ENCODE measurements at regions not wholly inside any gene's neighbourhood (a gene's known extent, or its start where the extent isn't known, plus 50 kb on each side); places are given as distances from the start of the nearest gene placed in this dataset.

DNA sequence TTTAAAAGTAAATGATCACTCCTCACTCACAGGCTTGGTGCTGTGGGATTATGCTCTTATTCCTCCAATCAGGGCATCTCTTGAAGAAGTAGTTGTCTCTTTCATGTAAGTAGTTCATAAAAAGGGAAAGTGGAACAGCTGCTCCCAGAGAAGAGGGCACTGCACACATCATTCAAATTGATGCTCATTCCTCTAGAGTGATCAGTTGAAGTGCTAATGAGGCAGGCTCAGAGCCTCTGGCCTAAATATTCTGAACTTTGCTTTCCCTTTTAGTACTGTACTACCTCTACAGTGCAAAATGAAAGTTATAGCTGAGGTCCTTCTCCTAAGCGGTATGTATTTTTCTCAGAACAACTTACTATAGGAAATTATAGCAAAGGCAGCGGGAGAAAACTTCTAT lies 1453.1 kb downstream of the ARAP2 start:
- Histone ChIP-seq H3K36me3 (ENCODE audit: control insufficient read depth, insufficient read depth, low read length) (no peaks in the 10 kb centered on the region), H3K27me3 (ENCODE audit: control insufficient read depth, insufficient read depth, low read length) (no peaks in the 10 kb centered on the region), H3K27ac (ENCODE audit: low read depth, low read length) (no peak overlapping the region), H3K4me3 (ENCODE audit: low read depth, low read length) (no peak overlapping the region), H3K9me3 (ENCODE audit: control insufficient read depth, insufficient read depth, low read length) (peaks cover 6% of the 10 kb centered on the region), H3K4me1 (ENCODE audit: control insufficient read depth, insufficient read depth, low read length) (no peaks in the 10 kb centered on the region)
- no CpG with 5 or more reads among the region's 2 CpGs for WGBS (ENCODE audit: insufficient coverage)
- DNase-seq (ENCODE audit: low read depth in 4 of 6, low spot score in 6 of 6): no peak

DNA sequence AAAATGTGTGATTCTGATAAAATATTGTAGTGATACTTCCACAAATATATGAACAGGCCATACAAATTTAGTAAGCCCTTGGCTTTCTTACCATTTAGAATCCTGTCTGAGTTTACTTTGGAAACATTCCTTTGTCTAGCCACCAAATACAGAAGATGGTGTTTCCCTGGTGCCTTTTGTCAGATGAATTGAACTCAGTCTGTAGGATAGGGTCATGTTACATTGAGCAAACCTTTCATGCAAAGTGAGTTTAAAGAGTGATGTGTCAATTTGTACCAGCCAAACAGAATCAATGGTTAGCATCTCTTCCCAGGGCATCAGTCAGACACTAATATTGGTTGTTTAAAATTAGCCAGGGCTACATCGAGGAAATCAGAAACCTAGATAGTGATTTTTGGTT lies 1443.4 kb downstream of the ARAP2 start:
- no peak overlapping the region for H3K27ac ChIP-seq (ENCODE audit: low read depth, low read length)
- H3K4me3 ChIP-seq (ENCODE audit: low read depth, low read length): no peak overlapping the region
- no peak for DNase-seq (ENCODE audit: low read depth in 4 of 6, low spot score in 6 of 6)
- peaks cover 3% of the 10 kb centered on the region for H3K9me3 ChIP-seq (ENCODE audit: control insufficient read depth, insufficient read depth, low read length)
- no peaks in the 10 kb centered on the region for H3K36me3 ChIP-seq (ENCODE audit: control insufficient read depth, insufficient read depth, low read length)
- WGBS (ENCODE audit: insufficient coverage): no CpG with 5 or more reads among the region's 1 CpG
- no peaks in the 10 kb centered on the region for H3K27me3 ChIP-seq (ENCODE audit: control insufficient read depth, insufficient read depth, low read length)
- no peaks in the 10 kb centered on the region for H3K4me1 ChIP-seq (ENCODE audit: control insufficient read depth, insufficient read depth, low read length)

DNA sequence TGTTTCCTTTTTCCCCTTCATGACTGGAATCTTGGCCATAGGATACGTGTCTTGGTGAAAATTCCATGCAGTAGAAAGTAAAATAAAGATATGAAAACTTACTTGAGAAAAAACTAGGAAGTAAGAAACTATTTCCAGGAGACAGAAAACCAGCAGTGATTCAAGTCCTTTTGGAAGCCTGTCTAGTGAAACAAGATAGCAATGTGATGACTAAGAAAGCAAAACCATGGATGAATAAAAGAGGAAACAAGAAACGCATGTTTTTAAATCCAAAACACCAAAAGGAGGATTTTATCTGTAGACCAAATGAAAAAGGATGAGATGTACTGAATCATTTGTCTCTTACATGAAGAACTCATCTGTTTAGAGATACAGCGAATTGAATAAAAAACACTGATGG lies 1430.0 kb downstream of the ARAP2 start:
- Histone ChIP-seq H3K4me1 (ENCODE audit: control insufficient read depth, insufficient read depth, low read length) (no peaks in the 10 kb centered on the region), H3K4me3 (ENCODE audit: low read depth, low read length) (no peak overlapping the region), H3K36me3 (ENCODE audit: control insufficient read depth, insufficient read depth, low read length) (no peaks in the 10 kb centered on the region), H3K27me3 (ENCODE audit: control insufficient read depth, insufficient read depth, low read length) (no peaks in the 10 kb centered on the region), H3K9me3 (ENCODE audit: control insufficient read depth, insufficient read depth, low read length) (peaks cover 2% of the 10 kb centered on the region), H3K27ac (ENCODE audit: low read depth, low read length) (no peak overlapping the region)
- DNase-seq (ENCODE audit: low read depth in 4 of 6, low spot score in 6 of 6): no peak
- no CpG with 5 or more reads among the region's 3 CpGs for WGBS (ENCODE audit: insufficient coverage)

DNA sequence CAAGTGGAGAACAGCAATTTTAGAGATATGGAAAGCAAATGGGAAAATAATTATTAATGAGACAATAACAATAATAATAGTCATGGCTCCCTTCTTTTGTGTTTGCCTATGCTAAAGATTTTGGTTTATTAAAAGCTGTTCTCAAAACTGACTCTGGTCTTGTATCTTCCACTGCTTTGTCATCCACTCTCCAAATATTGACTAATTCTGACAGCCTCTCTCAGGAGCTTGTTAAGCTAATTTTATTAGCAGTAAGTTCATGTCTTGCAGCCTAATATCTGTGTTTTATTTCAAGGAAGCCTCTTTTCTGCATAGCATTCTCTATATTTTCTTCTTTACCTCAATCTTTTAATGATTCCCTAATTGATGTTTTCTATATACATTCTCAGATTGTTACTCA lies 1419.8 kb downstream of the ARAP2 start:
- Histone ChIP-seq H3K27ac (ENCODE audit: low read depth, low read length) (no peak overlapping the region), H3K4me1 (ENCODE audit: control insufficient read depth, insufficient read depth, low read length) (no peaks in the 10 kb centered on the region), H3K27me3 (ENCODE audit: control insufficient read depth, insufficient read depth, low read length) (no peaks in the 10 kb centered on the region), H3K4me3 (ENCODE audit: low read depth, low read length) (no peak overlapping the region), H3K36me3 (ENCODE audit: control insufficient read depth, insufficient read depth, low read length) (no peaks in the 10 kb centered on the region), H3K9me3 (ENCODE audit: control insufficient read depth, insufficient read depth, low read length) (no peaks in the 10 kb centered on the region)
- DNase-seq (ENCODE audit: low read depth in 4 of 6, low spot score in 6 of 6): no peak

DNA sequence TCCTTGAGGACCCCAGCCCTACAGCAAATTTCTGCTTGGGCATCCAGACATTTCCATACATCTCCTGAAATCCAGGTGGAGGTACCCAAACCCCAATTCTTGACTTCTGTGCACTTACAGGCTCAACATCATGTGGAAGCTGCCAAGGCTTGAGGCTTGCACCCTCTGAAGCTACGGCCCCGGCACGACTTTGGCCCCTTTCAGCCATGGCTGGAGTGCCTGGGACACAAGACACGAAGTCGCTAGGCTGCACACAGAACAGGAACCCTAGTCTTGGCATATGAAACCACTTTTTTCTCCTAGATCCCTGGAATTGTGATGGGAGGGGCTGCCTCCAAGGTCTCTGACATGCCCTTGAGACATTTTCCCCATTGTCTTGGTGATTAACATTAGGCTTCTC lies 1417.7 kb downstream of the ARAP2 start:
- Histone ChIP-seq H3K27ac (ENCODE audit: low read depth, low read length) (no peak overlapping the region), H3K36me3 (ENCODE audit: control insufficient read depth, insufficient read depth, low read length) (no peaks in the 10 kb centered on the region), H3K4me1 (ENCODE audit: control insufficient read depth, insufficient read depth, low read length) (no peaks in the 10 kb centered on the region), H3K4me3 (ENCODE audit: low read depth, low read length) (no peak overlapping the region), H3K9me3 (ENCODE audit: control insufficient read depth, insufficient read depth, low read length) (no peaks in the 10 kb centered on the region), H3K27me3 (ENCODE audit: control insufficient read depth, insufficient read depth, low read length) (no peaks in the 10 kb centered on the region)
- DNase-seq (ENCODE audit: low read depth in 4 of 6, low spot score in 6 of 6): no peak
- WGBS (ENCODE audit: insufficient coverage): 91% methylated on average over 5 of the region's 5 CpGs

DNA sequence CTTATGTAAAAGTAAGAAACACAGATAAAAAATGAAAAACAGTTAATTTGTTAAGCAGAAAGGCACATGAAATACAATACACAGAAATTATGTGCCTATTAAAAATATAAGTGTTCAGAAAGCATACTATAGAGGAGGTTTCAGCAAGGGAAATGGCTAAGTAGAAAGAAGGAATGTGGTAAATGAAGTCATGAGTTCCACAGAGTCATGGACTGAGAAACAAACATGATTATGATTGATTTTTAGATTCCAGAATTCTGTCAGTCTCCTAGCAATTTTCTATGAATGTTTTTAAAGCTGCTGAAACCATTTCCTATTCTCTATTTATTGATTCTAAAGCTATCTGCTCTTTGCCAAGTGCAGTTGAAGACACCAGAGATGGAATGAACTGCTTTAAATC lies 1398.4 kb downstream of the ARAP2 start:
- no peak overlapping the region for H3K27ac ChIP-seq (ENCODE audit: low read depth, low read length)
- no peaks in the 10 kb centered on the region for H3K4me1 ChIP-seq (ENCODE audit: control insufficient read depth, insufficient read depth, low read length)
- H3K27me3 ChIP-seq (ENCODE audit: control insufficient read depth, insufficient read depth, low read length): no peaks in the 10 kb centered on the region
- no peaks in the 10 kb centered on the region for H3K36me3 ChIP-seq (ENCODE audit: control insufficient read depth, insufficient read depth, low read length)
- no peaks in the 10 kb centered on the region for H3K9me3 ChIP-seq (ENCODE audit: control insufficient read depth, insufficient read depth, low read length)
- H3K4me3 ChIP-seq (ENCODE audit: low read depth, low read length): no peak overlapping the region
- peak in 1 of 6 donors; percentile 7 for DNase-seq (ENCODE audit: low read depth in 4 of 6, low spot score in 6 of 6)

DNA sequence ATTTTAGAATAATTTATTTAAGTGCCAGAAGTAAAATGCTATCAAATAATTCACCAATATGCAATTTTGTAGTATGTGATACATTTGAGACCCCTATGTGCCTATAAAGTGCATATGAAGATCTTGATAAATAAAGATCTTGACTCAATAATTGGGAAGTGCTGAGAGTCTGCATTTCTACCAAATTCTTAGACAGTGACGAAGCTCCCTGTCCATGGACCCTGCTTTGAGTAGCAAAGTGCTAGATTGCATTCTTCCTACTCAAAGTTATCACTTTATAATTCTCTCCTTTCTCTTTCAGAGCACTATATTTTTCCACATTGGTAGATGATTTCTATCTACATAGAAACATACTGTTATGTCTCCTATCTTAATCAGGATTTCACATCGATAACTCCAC lies 1393.9 kb downstream of the ARAP2 start:
- no peaks in the 10 kb centered on the region for H3K27me3 ChIP-seq (ENCODE audit: control insufficient read depth, insufficient read depth, low read length)
- 82% methylated on average over 2 of the region's 2 CpGs for WGBS (ENCODE audit: insufficient coverage)

DNA sequence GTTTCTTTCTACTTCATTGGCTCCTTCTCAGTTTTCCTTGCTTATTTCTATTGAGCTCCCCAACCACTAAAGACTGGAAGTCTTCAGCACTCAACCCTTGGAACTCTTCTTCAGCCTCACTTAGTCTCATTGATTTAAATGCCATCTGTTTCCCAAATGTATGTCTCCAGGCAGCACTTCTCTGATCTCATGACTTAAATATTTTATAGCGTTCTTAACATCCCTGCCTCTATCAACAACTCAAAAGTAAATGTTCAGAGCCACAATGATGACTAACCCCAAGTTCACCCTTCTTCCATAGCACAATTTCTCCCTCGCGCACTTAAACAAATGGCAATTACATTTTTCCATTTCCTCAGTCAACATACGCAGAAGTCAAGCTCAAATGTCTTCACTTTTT lies 1393.3 kb downstream of the ARAP2 start:
- Histone ChIP-seq H3K4me3 (ENCODE audit: low read depth, low read length) (no peak overlapping the region), H3K9me3 (ENCODE audit: control insufficient read depth, insufficient read depth, low read length) (no peaks in the 10 kb centered on the region), H3K27me3 (ENCODE audit: control insufficient read depth, insufficient read depth, low read length) (no peaks in the 10 kb centered on the region), H3K4me1 (ENCODE audit: control insufficient read depth, insufficient read depth, low read length) (no peaks in the 10 kb centered on the region), H3K27ac (ENCODE audit: low read depth, low read length) (no peak overlapping the region), H3K36me3 (ENCODE audit: control insufficient read depth, insufficient read depth, low read length) (no peaks in the 10 kb centered on the region)
- 84% methylated on average over 3 of the region's 4 CpGs for WGBS (ENCODE audit: insufficient coverage)
- no peak for DNase-seq (ENCODE audit: low read depth in 4 of 6, low spot score in 6 of 6)

More for the DNA sequence above, 1393.9 kb downstream of the ARAP2 start:
- no peaks in the 10 kb centered on the region for H3K36me3 ChIP-seq (ENCODE audit: control insufficient read depth, insufficient read depth, low read length)
- no peak for DNase-seq (ENCODE audit: low read depth in 4 of 6, low spot score in 6 of 6)
- H3K9me3 ChIP-seq (ENCODE audit: control insufficient read depth, insufficient read depth, low read length): no peaks in the 10 kb centered on the region
- no peaks in the 10 kb centered on the region for H3K4me1 ChIP-seq (ENCODE audit: control insufficient read depth, insufficient read depth, low read length)
- H3K4me3 ChIP-seq (ENCODE audit: low read depth, low read length): no peak overlapping the region
- no peak overlapping the region for H3K27ac ChIP-seq (ENCODE audit: low read depth, low read length)

DNA sequence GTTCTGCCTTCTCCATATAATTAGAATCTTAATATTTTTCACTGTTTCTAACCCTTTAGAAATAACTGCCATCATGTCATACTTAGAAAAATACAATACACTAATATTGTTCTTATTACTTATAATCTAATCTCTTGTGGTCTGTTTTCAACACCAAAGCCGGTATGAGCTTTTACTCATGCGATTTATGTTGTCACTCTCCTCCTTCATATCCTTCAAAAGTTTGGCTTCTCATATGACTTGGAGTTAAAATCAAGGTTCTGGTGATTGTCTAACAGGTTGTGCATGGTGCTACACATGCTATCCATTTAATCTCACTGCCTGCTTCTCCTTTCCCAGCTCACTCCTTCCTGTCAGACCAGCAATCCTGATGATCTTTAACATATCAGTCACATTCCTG lies 1392.9 kb downstream of the ARAP2 start:
- no peak overlapping the region for H3K27ac ChIP-seq (ENCODE audit: low read depth, low read length)
- no peak for DNase-seq (ENCODE audit: low read depth in 4 of 6, low spot score in 6 of 6)
- no peaks in the 10 kb centered on the region for H3K4me1 ChIP-seq (ENCODE audit: control insufficient read depth, insufficient read depth, low read length)
- no peaks in the 10 kb centered on the region for H3K27me3 ChIP-seq (ENCODE audit: control insufficient read depth, insufficient read depth, low read length)
- no peak overlapping the region for H3K4me3 ChIP-seq (ENCODE audit: low read depth, low read length)
- WGBS (ENCODE audit: insufficient coverage): no CpG with 5 or more reads among the region's 2 CpGs
- no peaks in the 10 kb centered on the region for H3K36me3 ChIP-seq (ENCODE audit: control insufficient read depth, insufficient read depth, low read length)
- H3K9me3 ChIP-seq (ENCODE audit: control insufficient read depth, insufficient read depth, low read length): no peaks in the 10 kb centered on the region

DNA sequence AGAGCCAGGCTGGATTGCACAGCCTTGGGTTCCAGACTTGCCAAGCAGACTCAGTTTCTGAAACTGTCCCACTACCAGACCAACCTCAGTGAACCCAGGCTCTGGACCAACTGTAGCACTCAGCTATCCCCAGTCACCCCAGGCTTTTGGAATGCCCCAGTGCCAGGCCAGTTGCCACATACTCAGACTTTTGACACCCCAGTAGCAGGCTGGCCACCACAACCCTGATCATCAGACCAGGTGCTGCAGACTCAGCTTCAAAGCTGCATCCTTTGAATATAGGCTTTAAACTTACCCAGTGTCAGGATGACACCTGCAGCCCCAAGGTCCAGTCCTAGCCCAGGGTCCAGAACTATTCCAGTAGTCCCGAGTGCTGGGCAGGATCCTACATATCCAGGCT lies 1389.9 kb downstream of the ARAP2 start:
- DNase-seq (ENCODE audit: low read depth in 4 of 6, low spot score in 6 of 6): no peak
- Histone ChIP-seq H3K9me3 (ENCODE audit: control insufficient read depth, insufficient read depth, low read length) (no peaks in the 10 kb centered on the region), H3K27me3 (ENCODE audit: control insufficient read depth, insufficient read depth, low read length) (no peaks in the 10 kb centered on the region), H3K27ac (ENCODE audit: low read depth, low read length) (no peak overlapping the region), H3K36me3 (ENCODE audit: control insufficient read depth, insufficient read depth, low read length) (no peaks in the 10 kb centered on the region), H3K4me3 (ENCODE audit: low read depth, low read length) (no peak overlapping the region), H3K4me1 (ENCODE audit: control insufficient read depth, insufficient read depth, low read length) (no peaks in the 10 kb centered on the region)
- WGBS (ENCODE audit: insufficient coverage): no CpG with 5 or more reads among the region's 1 CpG

DNA sequence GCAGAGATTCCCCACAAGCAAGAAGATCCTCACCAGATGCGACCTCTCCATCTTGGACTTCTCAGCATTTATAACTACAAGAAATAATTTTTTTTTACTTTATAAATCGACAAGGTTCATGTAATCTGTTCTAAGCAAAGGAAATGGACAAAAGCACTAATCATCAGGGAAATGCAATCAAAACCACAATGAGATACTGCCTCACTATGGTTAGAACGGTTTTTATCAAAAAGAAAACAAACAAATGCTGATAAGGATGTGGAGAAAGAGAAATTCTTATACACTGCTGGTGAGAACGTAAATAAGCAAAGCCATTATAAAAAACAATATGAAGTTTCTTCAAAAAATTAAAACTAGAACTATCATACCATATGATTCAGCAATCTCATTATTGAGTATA lies 1382.6 kb downstream of the ARAP2 start:
- WGBS (ENCODE audit: insufficient coverage): no CpG with 5 or more reads among the region's 4 CpGs
- Histone ChIP-seq H3K9me3 (ENCODE audit: control insufficient read depth, insufficient read depth, low read length) (no peaks in the 10 kb centered on the region), H3K27me3 (ENCODE audit: control insufficient read depth, insufficient read depth, low read length) (no peaks in the 10 kb centered on the region), H3K27ac (ENCODE audit: low read depth, low read length) (no peak overlapping the region), H3K36me3 (ENCODE audit: control insufficient read depth, insufficient read depth, low read length) (no peaks in the 10 kb centered on the region), H3K4me3 (ENCODE audit: low read depth, low read length) (no peak overlapping the region), H3K4me1 (ENCODE audit: control insufficient read depth, insufficient read depth, low read length) (no peaks in the 10 kb centered on the region)
- DNase-seq (ENCODE audit: low read depth in 4 of 6, low spot score in 6 of 6): no peak
